NK-92 (cell line): ENCODE measurements at regions not wholly inside any gene's neighbourhood (a gene's known extent, or its start where the extent isn't known, plus 50 kb on each side); places are given as distances from the start of the nearest gene placed in this dataset.
"Not testable (repeated sequence)": the region's sequence is repeated elsewhere in the genome, so short reads cannot be mapped to it uniquely, and the experiment has no call there.

Experiments
- DNase-seq: peaks from one replicate; lab custom pipeline; 2025; ENCODE audit not compliant: unreplicated experiment; lab: John Stamatoyannopoulos, UW

DNA sequence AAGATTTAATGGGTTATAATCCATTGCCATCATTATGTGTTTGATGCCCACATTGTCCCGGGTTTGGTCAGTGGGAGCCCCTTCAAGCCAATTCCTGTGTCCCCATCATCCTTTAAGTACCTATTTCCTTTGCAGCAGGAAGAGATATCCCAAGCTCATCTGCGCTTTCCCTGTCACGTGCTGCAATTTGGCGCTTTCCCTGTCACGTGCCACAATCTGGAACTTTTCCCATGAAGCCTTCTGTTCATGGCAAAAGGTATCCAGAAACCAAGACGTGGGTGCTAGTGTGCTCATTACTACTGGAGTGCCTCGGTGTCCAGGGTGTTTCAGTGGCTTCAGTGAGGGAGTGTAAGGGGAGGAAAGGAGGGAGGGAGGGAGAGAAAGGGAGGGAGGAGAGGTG is 168.5 kb downstream of the NPIPB11 start:
- DNase-seq: no peak

DNA sequence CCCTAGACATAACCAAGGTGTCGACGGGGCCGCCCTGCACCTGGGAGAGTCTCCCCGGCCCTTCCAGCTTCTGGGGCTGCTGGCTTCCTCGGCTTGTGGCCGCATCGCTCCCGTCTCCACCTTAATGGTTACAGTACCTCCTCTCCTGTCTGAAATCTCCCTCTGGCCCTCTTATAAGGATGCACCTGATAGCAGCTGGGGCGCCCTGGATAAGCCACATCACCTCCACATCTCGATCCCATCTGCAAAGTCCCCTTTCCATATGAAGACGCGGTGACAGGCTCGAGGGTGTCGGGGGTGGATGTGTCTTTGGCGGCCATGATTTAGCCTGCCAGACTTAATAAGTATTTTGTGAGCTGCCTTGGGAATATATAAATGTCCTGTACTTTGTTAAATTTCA is 169.0 kb downstream of the NPIPB11 start:
- not testable (repeated sequence) for DNase-seq

DNA sequence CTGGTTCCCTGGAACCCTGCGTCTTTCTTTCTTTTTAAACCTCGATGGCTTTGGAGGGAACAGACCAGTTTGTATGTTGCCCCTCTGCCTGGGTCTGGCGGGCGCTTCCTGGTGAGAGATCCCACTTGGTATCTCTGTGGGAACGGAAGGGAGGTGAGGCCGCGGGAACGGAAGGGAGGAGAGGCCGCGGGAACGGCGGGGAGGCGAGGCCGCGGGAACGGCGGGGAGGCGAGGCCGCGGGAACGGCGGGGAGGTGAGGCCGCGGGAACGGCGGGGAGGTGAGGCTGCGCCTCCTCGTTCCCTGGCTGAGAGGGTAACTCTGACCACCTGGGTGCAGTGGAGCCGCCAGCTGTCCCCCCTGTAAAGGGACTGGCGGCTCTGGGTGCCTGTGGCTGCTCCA is 169.5 kb downstream of the NPIPB11 start:
- not testable (repeated sequence) for DNase-seq

DNA sequence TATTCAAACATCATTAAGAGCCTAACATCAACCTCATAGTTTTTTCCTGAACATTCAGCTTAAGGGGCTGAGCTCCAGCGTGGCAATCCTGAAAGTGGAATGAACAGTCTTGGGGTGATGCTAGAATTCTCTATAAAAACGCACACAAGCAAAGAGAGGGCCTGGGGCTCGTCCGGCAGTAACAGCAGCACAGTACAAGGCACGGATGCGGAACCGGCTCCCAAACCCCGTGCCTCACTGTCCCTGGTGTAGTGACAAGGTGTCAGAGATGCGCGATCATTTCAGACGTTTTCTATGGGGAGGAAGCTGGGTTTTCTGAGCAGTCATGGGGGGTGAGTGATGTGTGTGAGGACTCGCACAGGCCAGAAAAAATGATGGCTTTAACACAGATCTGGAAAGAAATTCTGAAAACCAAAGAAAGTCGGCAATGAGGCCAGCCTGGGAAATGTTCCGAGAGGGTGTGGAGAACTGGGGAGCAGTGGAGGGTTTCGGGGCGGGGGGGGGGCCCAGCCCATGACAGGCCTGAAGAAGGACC is 170.6 kb downstream of the NPIPB11 start:
- not testable (repeated sequence) for DNase-seq

GRCh38 chr16:29234536-29235275 is 171.8 kb downstream of the NPIPB11 start:
- not testable (repeated sequence) for DNase-seq

DNA sequence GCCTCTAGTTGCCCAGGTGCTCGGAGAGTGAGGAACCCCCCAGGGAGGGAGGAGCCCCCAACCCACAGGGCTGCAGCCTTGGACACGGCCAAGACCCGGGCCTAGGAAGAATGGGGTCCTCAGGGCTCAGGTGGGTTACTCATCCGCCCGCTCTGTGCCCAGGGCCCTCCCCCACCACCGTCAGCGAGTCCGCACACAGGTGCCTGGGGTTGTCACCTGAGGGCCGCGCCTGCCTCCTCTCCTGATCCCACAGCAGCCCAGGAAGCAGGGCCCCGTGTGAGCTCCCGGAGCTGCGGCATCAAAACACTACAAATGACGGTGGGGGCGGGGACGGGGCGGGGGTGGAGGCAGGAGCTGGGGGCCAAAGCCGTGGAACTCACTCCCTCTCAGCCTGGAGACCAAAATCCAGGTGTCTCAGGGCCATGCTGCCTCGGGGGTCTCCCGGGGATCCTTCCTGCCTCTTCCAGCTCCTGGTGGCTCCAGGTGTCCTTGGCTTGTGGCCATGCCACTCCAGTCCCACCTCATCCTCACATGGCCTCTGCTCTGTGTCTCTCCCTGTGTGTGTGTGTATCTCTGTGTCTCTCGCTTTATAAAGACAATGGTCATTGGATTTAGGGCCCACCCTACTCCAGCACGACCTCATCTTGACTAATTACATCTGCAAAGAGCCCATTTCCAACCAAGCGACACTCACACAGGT is 172.7 kb downstream of the NPIPB11 start:
- not testable (repeated sequence) for DNase-seq

GRCh38 chr16:29232811-29233704 is 173.5 kb downstream of the NPIPB11 start:
- no peak for DNase-seq

DNA sequence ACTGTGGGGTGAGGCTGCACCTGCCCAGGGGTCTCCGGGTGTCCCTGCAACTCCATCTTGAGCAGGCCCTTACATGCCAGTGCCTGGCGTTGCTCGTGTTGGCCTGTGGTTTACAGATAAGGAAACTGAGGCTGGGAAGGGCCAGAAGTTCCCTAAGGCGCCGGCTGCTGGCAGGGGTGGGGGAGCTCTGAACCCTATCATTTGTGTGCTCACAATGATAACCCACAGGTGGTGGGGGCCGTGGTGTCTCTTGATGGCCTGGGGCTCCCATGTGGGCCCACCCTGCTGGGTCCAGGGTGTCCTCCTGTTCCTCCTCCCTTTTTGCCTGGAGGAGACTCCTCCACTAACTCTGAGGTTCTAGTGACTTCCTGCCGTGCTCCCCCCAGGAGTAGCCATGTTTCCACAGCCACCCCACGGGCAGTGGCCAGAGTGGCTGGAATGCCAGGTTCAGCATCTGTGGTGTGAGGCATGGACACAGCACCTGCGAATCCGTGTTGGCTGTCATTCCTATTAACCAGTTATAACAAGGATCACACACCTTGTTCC is 174.3 kb downstream of the NPIPB11 start:
- DNase-seq: not testable (repeated sequence)

DNA sequence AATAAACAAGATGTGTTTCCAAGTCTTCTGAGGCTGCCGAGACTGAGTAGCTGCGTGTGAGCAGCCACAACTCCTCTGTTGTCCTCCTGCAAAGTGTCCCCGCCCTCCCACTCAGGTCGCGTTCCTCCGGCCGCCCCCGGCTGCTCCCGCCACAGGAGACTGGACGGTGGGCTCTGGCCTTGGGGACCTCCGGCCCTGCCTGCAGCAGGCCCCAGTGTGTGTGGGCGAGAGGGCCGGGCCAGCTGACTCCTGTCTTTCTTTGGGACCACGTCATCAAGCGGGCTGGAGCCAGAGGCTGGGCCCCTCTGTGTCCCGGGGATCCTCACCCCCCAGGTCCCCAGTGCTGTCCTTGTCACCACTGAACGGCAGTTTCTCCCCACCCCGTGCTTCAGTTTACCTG is 175.3 kb downstream of the NPIPB11 start:
- no peak for DNase-seq

GRCh38 chr16:29230671-29231096 is 175.8 kb downstream of the NPIPB11 start:
- DNase-seq: no peak

DNA sequence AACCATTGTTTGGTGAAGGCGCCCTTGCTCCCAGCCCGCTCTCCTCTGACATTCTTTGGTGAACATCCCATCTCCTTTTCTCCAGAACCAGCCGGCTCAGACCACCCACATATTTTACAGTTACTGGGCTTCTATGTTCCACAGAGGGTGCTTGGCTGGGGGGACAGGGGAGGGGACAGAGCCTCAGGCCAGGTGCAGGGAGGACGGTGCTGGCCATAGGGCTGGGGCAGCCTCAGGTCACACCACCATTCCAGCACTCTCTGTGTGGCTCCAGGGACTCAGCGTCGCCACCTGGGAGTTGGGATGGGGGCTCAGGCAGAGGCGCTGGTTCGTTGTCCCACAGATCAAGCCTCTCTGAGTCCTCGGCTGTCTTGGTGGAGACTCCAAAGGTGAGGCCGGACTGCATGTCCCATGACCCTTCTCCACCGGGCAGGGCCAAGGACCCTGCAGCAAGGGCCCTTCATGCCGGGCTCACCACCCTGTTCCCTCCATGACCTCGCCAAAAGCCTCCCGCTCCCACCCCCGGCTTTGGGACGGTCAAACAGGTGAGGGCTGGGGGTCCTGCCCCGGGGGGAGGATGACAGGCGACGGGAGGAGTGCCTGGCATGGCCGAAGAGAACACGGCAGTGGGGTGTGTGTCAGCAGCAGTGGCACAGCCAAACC is 176.4 kb downstream of the NPIPB11 start:
- not testable (repeated sequence) for DNase-seq

DNA sequence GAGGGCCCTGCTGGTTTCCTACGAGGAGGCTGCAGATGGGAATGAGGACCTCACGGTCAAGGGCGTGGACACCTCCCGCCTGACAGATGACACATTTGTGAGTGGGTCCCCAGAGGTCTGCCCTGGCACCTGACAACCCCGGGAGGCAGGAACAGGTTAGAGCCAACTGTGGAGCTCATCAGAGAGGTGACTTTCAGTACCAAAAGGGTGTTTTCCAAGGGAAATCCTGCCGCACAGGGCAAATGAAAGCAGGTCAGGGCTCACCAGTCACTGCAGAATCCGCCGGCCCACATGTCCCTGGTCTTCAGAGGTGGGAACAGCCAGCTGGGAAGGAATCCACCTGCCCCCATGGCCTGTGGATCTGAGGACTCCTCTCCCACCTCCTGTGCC is 176.9 kb downstream of the NPIPB11 start:
- DNase-seq: not testable (repeated sequence)

- not testable (repeated sequence) for DNase-seq
These were observed 177.6 kb downstream of the NPIPB11 start for GRCh38 chr16:29228664-29229611.

DNA sequence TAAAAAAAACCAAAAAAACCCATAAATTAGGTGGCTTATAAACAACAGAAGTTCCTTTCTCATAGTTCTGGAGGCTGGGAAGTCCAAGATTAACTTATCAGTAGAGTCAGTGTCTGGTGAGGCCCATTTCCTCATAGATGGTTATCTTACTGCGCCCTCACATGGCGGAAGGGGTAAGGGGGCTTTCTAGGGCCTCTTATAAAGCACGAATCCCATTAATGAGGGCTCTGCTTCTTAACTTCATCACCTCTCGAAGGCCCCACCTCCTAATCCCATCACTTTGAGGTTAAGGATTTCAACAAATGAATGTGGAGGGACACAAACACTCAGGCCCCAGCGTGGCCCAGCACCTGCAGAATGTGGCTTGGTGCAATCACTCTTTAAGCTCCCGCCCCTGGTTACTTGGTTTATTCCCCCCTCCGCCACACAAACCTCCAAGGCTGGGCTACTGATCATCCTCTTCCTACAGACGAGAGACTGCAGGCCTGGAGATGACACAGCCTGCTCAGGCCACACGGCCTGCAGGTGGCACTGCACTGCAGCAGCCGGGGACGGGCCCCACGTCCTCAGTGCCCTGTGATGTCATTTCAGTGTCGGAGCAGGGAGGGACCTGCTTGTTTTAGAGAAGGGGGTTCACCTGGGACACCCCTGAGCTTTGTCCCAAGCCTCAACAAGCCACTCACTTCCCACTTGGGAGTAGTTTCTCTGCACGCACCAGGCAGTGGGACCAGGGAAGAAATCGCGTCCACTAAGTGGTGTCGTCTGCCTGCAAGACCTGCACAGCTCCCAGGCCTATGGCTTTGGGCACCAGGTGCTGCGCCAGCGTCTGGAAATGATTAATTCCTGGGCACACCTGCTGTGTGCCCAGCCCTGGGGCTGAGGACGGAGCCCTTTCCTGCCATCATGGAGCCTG is 178.5 kb downstream of the NPIPB11 start:
- DNase-seq: not testable (repeated sequence)

- DNase-seq: no peak
These were observed 179.7 kb downstream of the NPIPB11 start for GRCh38 chr16:29226782-29227181.

DNA sequence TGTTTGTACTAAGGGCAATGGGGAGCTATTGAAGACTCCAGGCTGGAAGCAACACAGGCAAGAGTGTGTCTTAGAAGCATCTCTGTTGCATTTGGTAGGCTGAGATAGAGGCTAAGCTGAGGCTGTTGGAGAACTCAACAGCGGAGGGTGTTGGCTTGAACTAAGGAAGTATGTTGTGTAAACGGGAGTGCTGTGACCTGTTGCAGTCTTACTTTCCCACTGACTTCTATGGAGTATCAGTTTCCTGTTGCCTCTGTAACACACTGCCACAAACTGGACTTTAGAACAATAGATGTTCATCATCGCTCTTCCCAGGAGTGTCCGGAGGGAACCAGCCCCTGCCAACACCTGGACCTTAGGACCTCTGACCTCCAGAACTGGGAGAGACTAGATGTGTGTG is 181.8 kb downstream of the NPIPB11 start:
- DNase-seq: not testable (repeated sequence)

DNA sequence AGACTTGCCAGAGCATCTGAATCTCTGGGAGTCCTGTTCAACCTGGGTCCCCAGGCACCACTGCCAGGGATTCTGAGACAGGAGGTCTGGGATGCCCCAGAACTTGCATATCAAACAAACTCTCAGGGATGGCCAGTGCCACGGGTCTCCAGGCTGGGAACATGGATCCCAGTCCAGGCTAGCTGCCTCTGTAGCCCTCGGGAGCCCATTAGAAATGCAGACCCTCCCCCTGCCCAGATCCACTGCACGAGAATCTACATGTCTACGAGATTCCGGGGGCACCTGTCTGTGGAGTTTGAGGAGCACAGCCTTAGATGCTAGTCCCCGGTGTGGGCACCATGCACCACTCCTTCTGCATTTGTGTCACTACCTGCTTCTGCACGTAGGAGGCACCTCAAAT is 183.9 kb downstream of the NPIPB11 start:
- not testable (repeated sequence) for DNase-seq

DNA sequence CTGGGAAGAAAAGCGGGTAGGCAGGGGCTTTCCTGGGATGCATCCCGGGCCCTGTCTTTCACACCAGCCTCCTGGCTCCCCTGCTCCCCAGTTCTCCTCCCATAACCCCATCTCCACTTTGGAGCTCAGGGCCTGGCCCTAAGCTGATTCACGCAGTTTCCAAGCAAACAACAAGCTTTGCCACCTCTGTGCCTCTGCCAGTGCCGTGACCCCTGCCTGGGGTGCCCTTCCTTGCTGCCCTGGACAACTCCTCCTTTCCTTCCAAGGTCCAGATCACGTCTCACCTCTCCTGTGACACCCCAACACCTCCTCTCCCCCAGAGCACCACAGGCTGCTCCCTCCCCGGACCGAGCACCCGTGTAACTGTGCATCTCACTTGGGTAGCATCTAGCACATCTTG is 184.5 kb downstream of the NPIPB11 start:
- not testable (repeated sequence) for DNase-seq
